Esophagus squamous epithelium (tissue), 5 donors: ENCODE measurements at regions not wholly inside any gene's neighbourhood (a gene's known extent, or its start where the extent isn't known, plus 50 kb on each side); places are given as distances from the start of the nearest gene placed in this dataset.

Experiments used
- DNase-seq: peaks from one replicate; lab custom pipeline; 2025; lab: John Stamatoyannopoulos, UW
- H3K27ac ChIP-seq, 4 donors: fragments of 200-600 bp; sonication (generic); one replicate each; pipeline ENCODE4 v1.5.1; 2016 to 2019; ENCODE audit warnings: mild to moderate bottlenecking in 1 of 4
- H3K27me3 ChIP-seq, 4 donors: fragments of 200-600 bp; sonication (generic); 1 replicate in 3 of 4; 2 replicates in 1 of 4; pipeline versions ENCODE4 v1.5.1 to v1.6.0; 2017 to 2021; ENCODE audit warnings: antibody characterized with exemption in 1 of 4
- H3K36me3 ChIP-seq, 3 donors: fragments of 200-600 bp; sonication (generic); one replicate each; pipeline ENCODE4 v1.5.1; 2016 to 2019
- H3K4me1 ChIP-seq, 3 donors: fragments of 200-600 bp; sonication (generic); one replicate each; pipeline ENCODE4 v1.5.1; 2017 to 2019
- H3K4me3 ChIP-seq, 4 donors: fragments of 200-600 bp; sonication (generic); 1 replicate in 3 of 4; 2 replicates in 1 of 4; pipeline ENCODE4 v1.5.1; 2016 to 2019; ENCODE audit warnings: mild to moderate bottlenecking in 2 of 4, moderate library complexity in 1 of 4
- H3K9me3 ChIP-seq, 3 donors: fragments of 200-600 bp; sonication (generic); one replicate each; pipeline ENCODE4 v1.5.1; 2016 to 2019
- CTCF ChIP-seq, 6 experiments: fragments of 450-650 bp in 4 of 6; fragments of 200-600 bp in 2 of 6; sonication (generic) in 2 of 6; IDR thresholded peaks; one replicate each; pipeline ENCODE4 v1.5.1; 2016 to 2019; ENCODE audit warnings: antibody characterized with exemption in 6 of 6, mild to moderate bottlenecking in 4 of 6, moderate library complexity in 4 of 6
- POLR2A ChIP-seq, 4 donors: fragments of 450-650 bp; IDR thresholded peaks; one replicate each; pipeline ENCODE4 v1.6.1; 2017; ENCODE audit warnings: antibody characterized with exemption in 4 of 4, mild to moderate bottlenecking in 4 of 4, moderate library complexity in 3 of 4
- WGBS, 2 donors: methylation state at CpG; one replicate each; pipeline ENCODE4 v1.1.5; 2018; 5-methylcytosine and 5-hydroxymethylcytosine counted together
- intact Hi-C: fragments of 100-400 bp; cut with DNase I; formaldehyde crosslinking; loops from one replicate; pipeline ENCODE4 v1.15.0; 2022
- donor health status: DM: yes; HTN: yes; CAD: no.

- intact Hi-C loops, result no loop called here
- no peaks in the 10 kb centered on the region for H3K4me1 ChIP-seq
- DNase-seq, result no peak
- H3K27me3 ChIP-seq, result no peaks in the 10 kb centered on the region
- TF ChIP-seq CTCF (IDR thresholded peaks at IDR 0.05) (no peak), POLR2A (IDR thresholded peaks at IDR 0.05) (no peak)
- H3K9me3 ChIP-seq, result no peaks in the 10 kb centered on the region
- no peaks in the 10 kb centered on the region for H3K36me3 ChIP-seq
- H3K4me3 ChIP-seq, result no peak overlapping the region
- WGBS, 2 donors, result 58 to 77% methylated on average over 9 of the region's 12 CpGs
- no peak overlapping the region for H3K27ac ChIP-seq
Measured at GRCh38 chr20:61162451-61162850, 89.6 kb upstream of the CDH4 start.

- Histone ChIP-seq H3K4me1 (no peaks in the 10 kb centered on the region), H3K27ac (no peak overlapping the region), H3K27me3 (peaks cover 0 to 3% (median 0%) of the 10 kb centered on the region in 4 donors), H3K4me3 (no peak overlapping the region), H3K9me3 (no peaks in the 10 kb centered on the region), H3K36me3 (no peaks in the 10 kb centered on the region)
- intact Hi-C loops, result no loop called here
- DNase-seq, result no peak
- WGBS, 2 donors, result 73 to 80% methylated on average over 5 to 6 of the region's 7 CpGs
- no peak for TF ChIP-seq POLR2A (IDR thresholded peaks at IDR 0.05)
Measured at GRCh38 chr20:61163031-61163430, 89.0 kb upstream of the CDH4 start.

- no peak overlapping the region for H3K27ac ChIP-seq
- intact Hi-C loops, result no loop called here
- H3K4me3 ChIP-seq, result no peak overlapping the region
- H3K4me1 ChIP-seq, result no peaks in the 10 kb centered on the region
- H3K27me3 ChIP-seq, result peaks cover 0 to 13% (median 0%) of the 10 kb centered on the region in 4 donors
- H3K9me3 ChIP-seq, result no peaks in the 10 kb centered on the region
- no peak for DNase-seq
- 15 to 26% methylated on average over 3 of the region's 3 CpGs for WGBS, 2 donors
- H3K36me3 ChIP-seq, result no peaks in the 10 kb centered on the region
- TF ChIP-seq CTCF (IDR thresholded peaks at IDR 0.05) (no peak), POLR2A (IDR thresholded peaks at IDR 0.05) (no peak)
Measured at GRCh38 chr20:61166324-61166723, 85.7 kb upstream of the CDH4 start.

- H3K4me1 ChIP-seq, result no peaks in the 10 kb centered on the region
- H3K36me3 ChIP-seq, result no peaks in the 10 kb centered on the region
- WGBS, 2 donors, result 54 to 56% methylated on average over 7 to 8 of the region's 8 CpGs
- DNase-seq, result no peak
- H3K9me3 ChIP-seq, result no peaks in the 10 kb centered on the region
- H3K4me3 ChIP-seq, result no peak overlapping the region
- peaks cover 0 to 13% (median 0%) of the 10 kb centered on the region in 4 donors for H3K27me3 ChIP-seq
- no peak overlapping the region for H3K27ac ChIP-seq
- intact Hi-C loops, result no loop called here
- no peak for TF ChIP-seq CTCF (IDR thresholded peaks at IDR 0.05)
- TF ChIP-seq POLR2A (IDR thresholded peaks at IDR 0.05), result no peak
Measured at GRCh38 chr20:61168605-61169004, 83.5 kb upstream of the CDH4 start.

- WGBS, 2 donors, result 76 to 89% methylated on average over 8 of the region's 8 CpGs
- Histone ChIP-seq H3K36me3 (no peaks in the 10 kb centered on the region), H3K4me1 (no peaks in the 10 kb centered on the region), H3K27me3 (peaks cover 0 to 16% (median 0%) of the 10 kb centered on the region in 4 donors), H3K27ac (no peak overlapping the region), H3K9me3 (no peaks in the 10 kb centered on the region), H3K4me3 (no peak overlapping the region)
- no peak for DNase-seq
- no peak for TF ChIP-seq CTCF (IDR thresholded peaks at IDR 0.05)
- no peak for TF ChIP-seq POLR2A (IDR thresholded peaks at IDR 0.05)
- intact Hi-C loops, result no loop called here
Measured at GRCh38 chr20:61169874-61170273, 82.2 kb upstream of the CDH4 start.
